Neural progenitor cell (in vitro differentiated cells): ENCODE measurements at regions not wholly inside any gene's neighbourhood (a gene's known extent, or its start where the extent isn't known, plus 50 kb on each side); places are given as distances from the start of the nearest gene placed in this dataset.

Source experiments
- DNase-seq: peaks from one replicate; pipeline ENCODE4 v3.0.0-alpha.2; 2016; ENCODE audit warnings: low spot score
- H2AFZ ChIP-seq: fragments of 200-600 bp; sonication (generic); replicated peaks from 2 replicates; pipeline ENCODE4 v1.6.1; 2016; ENCODE audit warnings: antibody characterized with exemption
- H3F3A ChIP-seq: fragments of 200-600 bp; sonication (generic); 2 replicates; pipeline ENCODE4 v1.6.1; 2016; ENCODE audit warnings: antibody characterized with exemption, low read depth
- H3K27ac ChIP-seq: fragments of 200-600 bp; sonication (generic); 2 replicates; pipeline ENCODE4 v1.5.1; 2016; ENCODE audit warnings: mild to moderate bottlenecking
- H3K27me3 ChIP-seq: fragments of 200-600 bp; sonication (generic); 2 replicates; pipeline ENCODE4 v1.6.1; 2016; ENCODE audit warnings: mild to moderate bottlenecking, moderate library complexity
- H3K36me3 ChIP-seq: fragments of 200-600 bp; sonication (generic); 2 replicates; pipeline ENCODE4 v1.5.1; 2016
- H3K4me1 ChIP-seq: fragments of 200-600 bp; sonication (generic); 2 replicates; pipeline ENCODE4 v1.6.1; 2016; ENCODE audit warnings: mixed run types
- H3K4me2 ChIP-seq: fragments of 200-600 bp; sonication (generic); 2 replicates; pipeline ENCODE4 v1.6.1; 2016
- H3K4me3 ChIP-seq: fragments of 200-600 bp; sonication (generic); 2 replicates; pipeline ENCODE4 v1.5.1; 2016
- H3K79me2 ChIP-seq: fragments of 200-600 bp; sonication (generic); 2 replicates; pipeline ENCODE4 v1.6.1; 2016; ENCODE audit warnings: low read depth
- H3K9ac ChIP-seq: fragments of 200-600 bp; sonication (generic); 2 replicates; pipeline ENCODE4 v1.6.1; 2016
- H3K9me3 ChIP-seq: fragments of 200-600 bp; sonication (generic); 2 replicates; pipeline ENCODE4 v1.5.1; 2016; ENCODE audit warnings: low read depth
- H4K20me1 ChIP-seq: fragments of 200-600 bp; sonication (generic); 2 replicates; pipeline ENCODE4 v1.6.1; 2016; ENCODE audit warnings: low read depth
- H3K27ac Mint-ChIP-seq: 3 replicates; pipeline ENCODE4 v1.8.0; 2021; ENCODE audit warnings: mixed read lengths
- H3K27me3 Mint-ChIP-seq: 2 replicates; pipeline ENCODE4 v1.8.0; 2022; ENCODE audit warnings: low read depth, mild to moderate bottlenecking, inconsistent platforms, moderate library complexity, mixed read lengths; ENCODE audit not compliant: insufficient read depth
- H3K36me3 Mint-ChIP-seq: 3 replicates; pipeline ENCODE4 v1.8.0; 2021; ENCODE audit warnings: mixed read lengths
- H3K4me1 Mint-ChIP-seq: 3 replicates; pipeline ENCODE4 v1.8.0; 2021; ENCODE audit warnings: mixed read lengths
- H3K4me3 Mint-ChIP-seq: 3 replicates; pipeline ENCODE4 v1.8.0; 2021; ENCODE audit warnings: mild to moderate bottlenecking, moderate library complexity, mixed read lengths
- H3K9me3 Mint-ChIP-seq: 3 replicates; pipeline ENCODE4 v1.8.0; 2020; ENCODE audit warnings: mixed read lengths
- CTCF ChIP-seq: fragments of 200-600 bp; sonication (generic); IDR thresholded peaks from 2 replicates; pipeline ENCODE4 v1.5.1; 2017; ENCODE audit warnings: antibody characterized with exemption, mild to moderate bottlenecking
- EZH2 ChIP-seq: fragments of 200-600 bp; sonication (generic); IDR thresholded peaks from 2 replicates; pipeline ENCODE4 v1.6.1; 2017; ENCODE audit warnings: antibody characterized with exemption, mild to moderate bottlenecking, moderate library complexity
- EZH2phosphoT487 ChIP-seq: fragments of 200-600 bp; sonication (generic); IDR thresholded peaks from 2 replicates; pipeline ENCODE4 v1.6.1; 2017; ENCODE audit warnings: antibody characterized with exemption

GRCh38 chr17:68748381-68748780 lies 147.2 kb upstream of the FAM20A start:
- H2AFZ ChIP-seq = no peak overlapping the region
- H3K36me3 Mint-ChIP-seq = no peaks in the 10 kb centered on the region
- H3K36me3 ChIP-seq = no peaks in the 10 kb centered on the region
- no peak for TF ChIP-seq CTCF
- TF ChIP-seq EZH2phosphoT487 = no peak
- TF ChIP-seq EZH2 = no peak
- H3K27ac Mint-ChIP-seq = no peak overlapping the region
- no peaks in the 10 kb centered on the region for H3K27me3 Mint-ChIP-seq
- H3K79me2 ChIP-seq = no peaks in the 10 kb centered on the region
- no peak for DNase-seq
- peaks cover 7% of the 10 kb centered on the region for H3F3A ChIP-seq
- H3K27ac ChIP-seq = no peak overlapping the region
- H3K9me3 Mint-ChIP-seq = peaks cover 21% of the 10 kb centered on the region
- H3K9me3 ChIP-seq = no peaks in the 10 kb centered on the region
- H3K4me1 ChIP-seq = no peaks in the 10 kb centered on the region
- no peaks in the 10 kb centered on the region for H3K27me3 ChIP-seq
- H3K4me1 Mint-ChIP-seq = peaks cover 6% of the 10 kb centered on the region
- H3K4me2 ChIP-seq = no peak overlapping the region
- H4K20me1 ChIP-seq = no peaks in the 10 kb centered on the region
- no peak overlapping the region for H3K4me3 ChIP-seq
- no peak overlapping the region for H3K9ac ChIP-seq
- no peak overlapping the region for H3K4me3 Mint-ChIP-seq

- H3K27ac ChIP-seq = no peak overlapping the region
- TF ChIP-seq EZH2 (no peak), CTCF (no peak), EZH2phosphoT487 (no peak)
- H3K27me3 ChIP-seq = no peaks in the 10 kb centered on the region
- no peaks in the 10 kb centered on the region for H3F3A ChIP-seq
- Mint-ChIP-seq H3K27ac (no peak overlapping the region), H3K9me3 (peaks cover 26% of the 10 kb centered on the region), H3K36me3 (peaks cover 3% of the 10 kb centered on the region), H3K4me1 (no peaks in the 10 kb centered on the region), H3K27me3 (peaks cover 2% of the 10 kb centered on the region), H3K4me3 (no peak overlapping the region)
- H3K9ac ChIP-seq = no peak overlapping the region
- H3K4me2 ChIP-seq = no peak overlapping the region
- H3K4me1 ChIP-seq = no peaks in the 10 kb centered on the region
- no peaks in the 10 kb centered on the region for H3K9me3 ChIP-seq
- no peak for DNase-seq
- no peaks in the 10 kb centered on the region for H3K79me2 ChIP-seq
- no peaks in the 10 kb centered on the region for H4K20me1 ChIP-seq
- no peak overlapping the region for H3K4me3 ChIP-seq
- H3K36me3 ChIP-seq = no peaks in the 10 kb centered on the region
- H2AFZ ChIP-seq = no peak overlapping the region
These were observed 139.6 kb upstream of the FAM20A start for GRCh38 chr17:68740555-68741447.

- peaks cover 14% of the 10 kb centered on the region for H3K9me3 Mint-ChIP-seq
- H3K4me1 Mint-ChIP-seq = peaks cover 3% of the 10 kb centered on the region
- peaks cover 3% of the 10 kb centered on the region for H3K27me3 Mint-ChIP-seq
- H3K27ac Mint-ChIP-seq = no peak overlapping the region
- Histone ChIP-seq H3K9ac (no peak overlapping the region), H3K4me3 (no peak overlapping the region), H3F3A (peaks cover 6% of the 10 kb centered on the region), H3K27me3 (no peaks in the 10 kb centered on the region), H2AFZ (peak overlapping the region; percentile 59), H3K9me3 (no peaks in the 10 kb centered on the region), H3K27ac (no peak overlapping the region), H3K4me2 (no peak overlapping the region), H3K79me2 (no peaks in the 10 kb centered on the region), H3K36me3 (no peaks in the 10 kb centered on the region), H3K4me1 (peaks cover 4% of the 10 kb centered on the region), H4K20me1 (no peaks in the 10 kb centered on the region)
- TF ChIP-seq EZH2 = no peak
- no peak for TF ChIP-seq EZH2phosphoT487
- TF ChIP-seq CTCF = no peak
- no peak for DNase-seq
- H3K4me3 Mint-ChIP-seq = no peak overlapping the region
- H3K36me3 Mint-ChIP-seq = peaks cover 3% of the 10 kb centered on the region
These were observed 136.7 kb upstream of the FAM20A start for GRCh38 chr17:68737761-68738443.
